SIG-M5 treated with dmso at 0.1 percent for 504 hours (cell line): ENCODE measurements at regions not wholly inside any gene's neighbourhood (a gene's known extent, or its start where the extent isn't known, plus 50 kb on each side); places are given as distances from the start of the nearest gene placed in this dataset.
"Not testable (repeated sequence)": the region's sequence is repeated elsewhere in the genome, so short reads cannot be mapped to it uniquely, and the experiment has no call there.

Experiments used
- DNase-seq: peaks from one replicate; lab custom pipeline; 2025; ENCODE audit not compliant: unreplicated experiment; lab: John Stamatoyannopoulos, UW

DNA sequence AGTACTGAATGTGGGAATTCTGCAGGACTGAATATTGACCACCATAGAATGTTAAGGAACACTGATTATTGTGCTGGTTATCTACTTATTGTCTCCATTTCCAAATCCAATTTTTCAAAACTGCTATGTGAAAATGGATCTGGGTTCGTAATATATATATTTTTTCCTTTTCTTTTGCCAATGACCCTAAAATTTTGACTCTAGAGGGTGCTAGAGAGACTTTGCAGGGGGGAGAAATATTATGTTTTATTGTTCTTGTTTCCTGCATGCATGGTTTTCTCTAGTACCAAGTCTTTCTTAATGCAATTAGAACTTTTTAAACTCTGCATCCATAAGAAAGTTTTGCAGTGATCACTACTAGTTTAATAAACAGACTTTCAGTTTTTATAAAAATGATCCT lies 1256.9 kb downstream of the BRINP3 start:
- DNase-seq: peak; percentile 34

DNA sequence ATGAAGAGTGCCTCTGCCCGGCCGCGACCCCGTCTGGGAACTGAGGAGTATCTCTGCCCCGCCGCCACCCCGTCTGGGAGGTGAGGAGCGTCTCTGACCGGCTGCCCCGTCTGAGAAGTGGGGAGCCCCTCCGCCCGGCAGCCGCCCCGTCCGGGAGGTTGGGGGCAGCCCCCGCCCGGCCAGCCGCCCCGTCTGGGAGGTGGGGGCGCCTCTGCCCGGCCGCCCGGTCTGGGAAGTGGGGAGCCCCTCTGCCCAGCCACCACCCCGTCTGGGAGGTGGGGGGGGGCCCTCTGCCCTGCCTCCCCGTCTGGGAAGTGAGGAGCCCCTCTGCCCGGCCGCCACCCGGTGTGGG lies 1251.9 kb downstream of the BRINP3 start:
- DNase-seq: not testable (repeated sequence)

DNA sequence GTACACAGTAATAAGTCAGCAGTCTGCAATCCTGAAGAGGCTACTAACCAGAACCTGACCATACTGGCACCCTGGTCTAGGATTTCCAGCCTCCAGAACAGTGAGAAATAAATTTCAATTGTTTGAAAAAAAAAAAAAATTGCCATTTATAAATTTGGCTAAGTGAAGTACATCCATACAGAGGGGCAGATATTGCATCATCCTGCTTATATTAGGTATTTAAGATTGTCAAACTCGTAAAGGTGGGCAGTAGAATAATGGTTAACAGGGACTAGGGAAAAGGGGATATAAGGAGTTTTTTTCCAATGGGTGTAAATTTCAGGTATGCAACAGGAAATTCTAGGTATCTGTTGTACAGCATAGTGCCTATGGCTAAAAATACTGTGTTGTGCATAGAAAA lies 1250.9 kb downstream of the BRINP3 start:
- DNase-seq: no peak

GRCh38 chr1:189237008-189237407 lies 1240.7 kb downstream of the BRINP3 start:
- DNase-seq: no peak

GRCh38 chr1:189253601-189254350 lies 1223.9 kb downstream of the BRINP3 start:
- no peak for DNase-seq

DNA sequence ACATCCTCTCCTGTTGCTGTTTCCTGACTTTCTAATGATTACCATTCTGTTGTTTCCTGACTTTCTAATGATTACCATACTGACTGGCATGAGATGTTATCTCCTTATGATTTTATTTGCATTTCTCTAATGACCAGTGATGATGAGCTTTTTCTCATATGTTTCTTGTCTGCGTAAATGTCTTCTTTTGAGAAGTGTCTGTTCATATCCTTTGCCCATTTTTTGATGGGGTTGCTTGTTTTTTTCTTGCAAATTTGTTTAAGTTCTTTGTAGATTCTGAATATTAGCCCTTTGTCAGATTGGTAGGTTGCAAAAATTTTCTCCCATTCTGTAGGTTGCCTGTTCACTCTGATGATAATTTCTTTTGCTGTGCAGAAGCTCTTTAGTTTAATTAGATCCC lies 1216.5 kb downstream of the BRINP3 start:
- not testable (repeated sequence) for DNase-seq

GRCh38 chr1:189269011-189269410 lies 1208.7 kb downstream of the BRINP3 start:
- DNase-seq: no peak

GRCh38 chr1:189274267-189274666 lies 1203.4 kb downstream of the BRINP3 start:
- DNase-seq: no peak

GRCh38 chr1:189275796-189276195 lies 1201.9 kb downstream of the BRINP3 start:
- no peak for DNase-seq

GRCh38 chr1:189289346-189289745 lies 1188.3 kb downstream of the BRINP3 start:
- DNase-seq: no peak

GRCh38 chr1:189301235-189301634 lies 1176.4 kb downstream of the BRINP3 start:
- DNase-seq: no peak

DNA sequence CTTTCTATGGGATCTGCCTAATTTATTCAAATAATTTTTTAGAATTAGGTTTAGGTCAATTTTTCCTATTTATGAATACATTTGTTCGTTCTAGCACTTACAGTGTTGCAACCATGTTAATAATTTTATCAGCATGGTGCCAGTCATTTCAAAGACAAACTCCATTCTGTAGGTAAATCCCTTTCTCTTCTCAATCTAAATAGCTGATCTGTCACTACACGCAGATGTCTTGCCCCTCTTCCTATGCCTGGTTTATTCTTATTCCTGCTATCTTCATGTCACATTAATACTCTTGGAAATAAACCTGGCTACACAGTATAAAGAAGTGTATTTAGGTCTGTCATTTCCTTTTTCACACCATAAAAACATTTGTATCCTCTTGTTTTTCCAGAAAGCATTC lies 1172.4 kb downstream of the BRINP3 start:
- DNase-seq: no peak

GRCh38 chr1:189311915-189312314 lies 1165.7 kb downstream of the BRINP3 start:
- no peak for DNase-seq

DNA sequence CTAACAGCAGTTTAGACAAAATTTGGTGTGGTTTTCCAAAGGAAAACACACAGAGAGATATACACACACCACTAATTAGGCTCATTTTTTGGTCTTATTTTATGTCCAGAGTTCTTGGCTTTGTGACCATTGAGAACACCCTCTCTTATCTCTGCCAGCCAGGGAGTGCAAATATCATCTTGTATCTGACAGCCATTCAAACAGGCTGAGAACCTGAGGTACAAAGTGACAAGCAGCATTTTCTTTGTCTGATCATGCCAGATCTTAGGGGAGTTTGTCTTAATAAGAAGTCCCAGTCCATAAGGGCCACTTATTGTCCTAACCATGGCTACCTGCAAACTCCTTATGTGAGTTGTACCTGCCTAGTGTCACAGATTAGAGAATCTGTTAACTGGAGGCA lies 1165.2 kb downstream of the BRINP3 start:
- DNase-seq: no peak

GRCh38 chr1:189313488-189313887 lies 1164.2 kb downstream of the BRINP3 start:
- no peak for DNase-seq

- DNase-seq: no peak
These were observed 1162.4 kb downstream of the BRINP3 start for GRCh38 chr1:189315035-189315901.

GRCh38 chr1:189323091-189323490 lies 1154.6 kb downstream of the BRINP3 start:
- no peak for DNase-seq

DNA sequence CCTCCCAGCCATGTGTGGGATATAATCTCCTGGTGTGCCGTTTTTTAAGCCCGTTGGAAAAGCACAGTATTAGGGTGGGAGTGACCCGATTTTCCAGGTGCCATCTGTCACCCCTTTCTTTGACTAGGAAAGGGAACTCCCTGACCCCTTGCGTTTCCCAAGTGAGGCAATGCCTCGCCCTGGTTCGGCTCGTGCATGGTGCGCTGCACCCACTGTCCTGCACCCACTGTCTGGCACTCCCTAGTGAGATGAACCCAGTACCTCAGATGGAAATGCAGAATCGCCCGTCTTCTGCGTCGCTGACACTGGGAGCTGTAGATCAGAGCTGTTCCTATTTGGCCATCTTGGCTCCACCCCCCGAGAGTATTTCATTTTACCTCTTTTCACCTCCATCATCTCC lies 1146.6 kb downstream of the BRINP3 start:
- DNase-seq: not testable (repeated sequence)

- DNase-seq: no peak
These were observed 1141.3 kb downstream of the BRINP3 start for GRCh38 chr1:189336115-189337100.

DNA sequence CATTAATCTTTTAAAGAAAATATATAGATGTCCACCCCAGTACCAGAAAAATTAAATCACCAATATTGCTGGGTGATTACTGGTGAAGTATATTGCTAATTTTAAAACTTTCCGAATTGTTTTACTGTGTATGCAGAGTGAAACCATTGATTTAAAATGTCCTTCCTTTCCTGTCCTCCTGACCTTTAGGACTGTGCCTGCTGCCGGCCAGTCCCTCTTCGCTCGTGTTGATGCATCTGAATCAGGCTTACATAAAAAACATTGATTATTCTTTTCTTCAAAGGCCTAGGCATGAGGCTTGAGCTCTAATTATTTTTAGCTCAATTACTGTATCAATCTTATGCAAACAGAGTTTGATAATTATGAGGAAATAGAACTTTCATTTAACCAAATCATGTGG lies 1128.1 kb downstream of the BRINP3 start:
- no peak for DNase-seq

DNA sequence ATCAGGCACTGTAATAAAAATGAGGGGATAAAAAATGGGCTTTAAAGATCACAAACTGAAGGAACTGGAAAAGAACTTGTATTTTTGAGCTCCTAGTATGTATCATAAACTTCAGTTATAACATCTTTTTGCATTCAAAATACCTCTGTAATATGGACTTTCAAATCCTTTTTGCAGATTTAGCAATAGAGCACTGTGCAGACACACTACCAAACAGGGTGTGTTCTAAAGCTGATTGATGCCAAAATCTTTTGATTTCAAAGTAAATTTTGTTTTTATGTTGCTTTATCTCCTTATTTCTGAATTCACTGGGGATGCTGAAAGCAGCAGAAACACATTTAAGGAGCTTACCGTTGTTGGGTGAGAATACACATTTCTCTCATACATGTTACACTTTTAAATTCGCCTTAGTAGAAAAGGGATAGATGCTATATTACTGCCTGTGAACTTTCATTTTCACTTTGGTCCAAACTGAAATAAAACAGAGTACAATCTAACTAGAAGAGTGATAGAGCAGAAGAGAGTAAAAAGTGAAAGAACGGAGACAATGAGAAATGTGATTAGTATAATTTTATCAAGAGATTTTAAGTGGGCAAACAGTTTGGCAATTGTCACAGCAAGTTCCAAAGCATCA lies 1126.6 kb downstream of the BRINP3 start:
- no peak for DNase-seq
